ENCODE measurements at regions not wholly inside any gene's neighbourhood (a gene's known extent, or its start where the extent isn't known, plus 50 kb on each side); places are given as distances from the start of the nearest gene placed in this dataset.

DNA sequence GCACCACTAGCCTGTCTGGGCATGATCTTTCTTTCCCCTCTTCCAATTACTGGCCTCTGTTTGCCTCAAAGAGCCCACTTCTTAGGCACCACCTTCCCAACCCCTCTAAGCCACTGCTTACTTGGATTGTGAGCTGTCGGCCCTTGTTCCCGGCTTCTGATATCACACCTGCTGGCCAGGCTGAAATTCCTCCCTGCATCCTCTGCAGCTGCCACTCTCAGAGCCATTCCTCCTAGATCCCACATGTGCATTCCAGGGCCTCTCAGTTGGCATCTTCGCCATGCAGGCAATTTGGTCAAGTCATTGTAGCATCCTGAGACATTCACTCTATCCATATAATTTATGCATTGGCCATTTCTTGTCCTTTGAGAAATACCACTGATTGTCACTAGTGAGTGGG, 135.9 kb downstream of the OLIG3 start:
- no peak for TF ChIP-seq EP300 (IDR thresholded peaks at IDR 0.05)
- TF ChIP-seq, protein P1, sequence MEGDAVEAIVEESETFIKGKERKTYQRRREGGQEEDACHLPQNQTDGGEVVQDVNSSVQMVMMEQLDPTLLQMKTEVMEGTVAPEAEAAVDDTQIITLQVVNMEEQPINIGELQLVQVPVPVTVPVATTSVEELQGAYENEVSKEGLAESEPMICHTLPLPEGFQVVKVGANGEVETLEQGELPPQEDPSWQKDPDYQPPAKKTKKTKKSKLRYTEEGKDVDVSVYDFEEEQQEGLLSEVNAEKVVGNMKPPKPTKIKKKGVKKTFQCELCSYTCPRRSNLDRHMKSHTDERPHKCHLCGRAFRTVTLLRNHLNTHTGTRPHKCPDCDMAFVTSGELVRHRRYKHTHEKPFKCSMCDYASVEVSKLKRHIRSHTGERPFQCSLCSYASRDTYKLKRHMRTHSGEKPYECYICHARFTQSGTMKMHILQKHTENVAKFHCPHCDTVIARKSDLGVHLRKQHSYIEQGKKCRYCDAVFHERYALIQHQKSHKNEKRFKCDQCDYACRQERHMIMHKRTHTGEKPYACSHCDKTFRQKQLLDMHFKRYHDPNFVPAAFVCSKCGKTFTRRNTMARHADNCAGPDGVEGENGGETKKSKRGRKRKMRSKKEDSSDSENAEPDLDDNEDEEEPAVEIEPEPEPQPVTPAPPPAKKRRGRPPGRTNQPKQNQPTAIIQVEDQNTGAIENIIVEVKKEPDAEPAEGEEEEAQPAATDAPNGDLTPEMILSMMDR (IDR thresholded peaks at IDR 0.05) = no peak
- TF ChIP-seq POLR2A (IDR thresholded peaks at IDR 0.05) = no peak

All from ovary (tissue), 3 donors.